Liver (tissue), 3 donors: ENCODE measurements at regions not wholly inside any gene's neighbourhood (a gene's known extent, or its start where the extent isn't known, plus 50 kb on each side); places are given as distances from the start of the nearest gene placed in this dataset.

Experiments used
- ATF3 ChIP-seq: IDR thresholded peaks from 2 replicates; pipeline ENCODE4 v1.6.1; 2016; ENCODE audit warnings: antibody characterized with exemption
- GABPA ChIP-seq, 2 donors: IDR thresholded peaks in 1 of 2; conservative IDR thresholded peaks in 1 of 2; 2 replicates each; pipeline ENCODE4 v1.6.1; 2016; ENCODE audit warnings: antibody characterized with exemption in 2 of 2, mild to moderate bottlenecking in 1 of 2, moderate library complexity in 1 of 2
- JUND ChIP-seq, 2 donors: IDR thresholded peaks; 2 replicates each; pipeline ENCODE4 v1.6.1; 2016; ENCODE audit warnings: antibody characterized with exemption in 2 of 2
- RAD21 ChIP-seq, 2 donors: IDR thresholded peaks; 2 replicates each; pipeline ENCODE4 v1.6.1; 2016; ENCODE audit warnings: antibody characterized with exemption in 2 of 2, mild to moderate bottlenecking in 2 of 2
- REST ChIP-seq: IDR thresholded peaks from 2 replicates; pipeline ENCODE4 v1.6.1; 2016; ENCODE audit warnings: antibody characterized with exemption, mild to moderate bottlenecking
- SP1 ChIP-seq: IDR thresholded peaks from 2 replicates; pipeline ENCODE4 v1.6.1; 2018; ENCODE audit warnings: antibody characterized with exemption, mild to moderate bottlenecking
- TAF1 ChIP-seq: conservative IDR thresholded peaks from 2 replicates; pipeline ENCODE4 v1.6.1; 2016; ENCODE audit warnings: antibody characterized with exemption, mild to moderate bottlenecking
- YY1 ChIP-seq: IDR thresholded peaks from 2 replicates; pipeline ENCODE4 v1.6.1; 2016; ENCODE audit warnings: antibody characterized with exemption, mild to moderate bottlenecking
- TF ChIP-seq, protein P1 (sequence below): fragments of 150-350 bp; IDR thresholded peaks from 2 replicates; pipeline ENCODE4 v1.5.1; 2017; ENCODE audit warnings: improper control_type of control experiment, low read depth, low read length; ENCODE audit not compliant: missing input control
- TF ChIP-seq, protein P2 (sequence below): IDR thresholded peaks from 2 replicates; pipeline ENCODE4 v1.6.1; 2016; ENCODE audit warnings: antibody characterized with exemption
- donor health status: healthy.
- donor health status: healthy.

GRCh38 chr21:21713651-21714180 is 715.5 kb downstream of the NCAM2 start:
- TF ChIP-seq, protein P1, sequence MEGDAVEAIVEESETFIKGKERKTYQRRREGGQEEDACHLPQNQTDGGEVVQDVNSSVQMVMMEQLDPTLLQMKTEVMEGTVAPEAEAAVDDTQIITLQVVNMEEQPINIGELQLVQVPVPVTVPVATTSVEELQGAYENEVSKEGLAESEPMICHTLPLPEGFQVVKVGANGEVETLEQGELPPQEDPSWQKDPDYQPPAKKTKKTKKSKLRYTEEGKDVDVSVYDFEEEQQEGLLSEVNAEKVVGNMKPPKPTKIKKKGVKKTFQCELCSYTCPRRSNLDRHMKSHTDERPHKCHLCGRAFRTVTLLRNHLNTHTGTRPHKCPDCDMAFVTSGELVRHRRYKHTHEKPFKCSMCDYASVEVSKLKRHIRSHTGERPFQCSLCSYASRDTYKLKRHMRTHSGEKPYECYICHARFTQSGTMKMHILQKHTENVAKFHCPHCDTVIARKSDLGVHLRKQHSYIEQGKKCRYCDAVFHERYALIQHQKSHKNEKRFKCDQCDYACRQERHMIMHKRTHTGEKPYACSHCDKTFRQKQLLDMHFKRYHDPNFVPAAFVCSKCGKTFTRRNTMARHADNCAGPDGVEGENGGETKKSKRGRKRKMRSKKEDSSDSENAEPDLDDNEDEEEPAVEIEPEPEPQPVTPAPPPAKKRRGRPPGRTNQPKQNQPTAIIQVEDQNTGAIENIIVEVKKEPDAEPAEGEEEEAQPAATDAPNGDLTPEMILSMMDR, result no peak
- TF ChIP-seq GABPA (IDR thresholded peaks at IDR 0.05 in 1 of 2, conservative IDR thresholded peaks at IDR 0.05 in 1 of 2) (no peak), RAD21 (IDR thresholded peaks at IDR 0.05) (no peak), REST (no peak), JUND (IDR thresholded peaks at IDR 0.05) (no peak), YY1 (no peak), TAF1 (no peak), SP1 (no peak), ATF3 (no peak)
- TF ChIP-seq, protein P2, sequence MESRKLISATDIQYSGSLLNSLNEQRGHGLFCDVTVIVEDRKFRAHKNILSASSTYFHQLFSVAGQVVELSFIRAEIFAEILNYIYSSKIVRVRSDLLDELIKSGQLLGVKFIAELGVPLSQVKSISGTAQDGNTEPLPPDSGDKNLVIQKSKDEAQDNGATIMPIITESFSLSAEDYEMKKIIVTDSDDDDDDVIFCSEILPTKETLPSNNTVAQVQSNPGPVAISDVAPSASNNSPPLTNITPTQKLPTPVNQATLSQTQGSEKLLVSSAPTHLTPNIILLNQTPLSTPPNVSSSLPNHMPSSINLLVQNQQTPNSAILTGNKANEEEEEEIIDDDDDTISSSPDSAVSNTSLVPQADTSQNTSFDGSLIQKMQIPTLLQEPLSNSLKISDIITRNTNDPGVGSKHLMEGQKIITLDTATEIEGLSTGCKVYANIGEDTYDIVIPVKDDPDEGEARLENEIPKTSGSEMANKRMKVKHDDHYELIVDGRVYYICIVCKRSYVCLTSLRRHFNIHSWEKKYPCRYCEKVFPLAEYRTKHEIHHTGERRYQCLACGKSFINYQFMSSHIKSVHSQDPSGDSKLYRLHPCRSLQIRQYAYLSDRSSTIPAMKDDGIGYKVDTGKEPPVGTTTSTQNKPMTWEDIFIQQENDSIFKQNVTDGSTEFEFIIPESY, result no peak
